NCI-H2171 (cell line): ENCODE measurements at regions not wholly inside any gene's neighbourhood (a gene's known extent, or its start where the extent isn't known, plus 50 kb on each side); places are given as distances from the start of the nearest gene placed in this dataset.

Source experiments
- DNase-seq: peaks from one replicate; lab custom pipeline; 2025; lab: John Stamatoyannopoulos, UW

GRCh38 chr22:27205492-27206373, 548.3 kb downstream of the MIAT start:
- DNase-seq, result no peak

GRCh38 chr22:27206374-27207133, 549.2 kb downstream of the MIAT start:
- DNase-seq, result no peak

- no peak for DNase-seq
Observed at GRCh38 chr22:27207266-27207665, 549.9 kb downstream of the MIAT start.

GRCh38 chr22:27207907-27208306, 550.5 kb downstream of the MIAT start:
- DNase-seq, result peak; percentile 50

GRCh38 chr22:27210111-27210730, 552.8 kb downstream of the MIAT start:
- no peak for DNase-seq

GRCh38 chr22:27212102-27212501, 554.7 kb downstream of the MIAT start:
- DNase-seq, result no peak

- peak; percentile 56 for DNase-seq
Observed at GRCh38 chr22:27212617-27213177, 555.3 kb downstream of the MIAT start.

GRCh38 chr22:27213294-27213693, 555.9 kb downstream of the MIAT start:
- no peak for DNase-seq

- DNase-seq, result no peak
Observed at GRCh38 chr22:27213766-27214581, 556.6 kb downstream of the MIAT start.

- no peak for DNase-seq
Observed at GRCh38 chr22:27214691-27215090, 557.3 kb downstream of the MIAT start.

GRCh38 chr22:27215871-27216270, 558.5 kb downstream of the MIAT start:
- DNase-seq, result no peak

GRCh38 chr22:27216444-27216843, 559.1 kb downstream of the MIAT start:
- DNase-seq, result no peak

GRCh38 chr22:27217154-27217553, 559.8 kb downstream of the MIAT start:
- no peak for DNase-seq

GRCh38 chr22:27218012-27218920, 560.9 kb downstream of the MIAT start:
- no peak for DNase-seq

- DNase-seq, result no peak
Observed at GRCh38 chr22:27219036-27219435, 561.6 kb downstream of the MIAT start.

- no peak for DNase-seq
Observed at GRCh38 chr22:27220339-27220738, 563.0 kb downstream of the MIAT start.

- no peak for DNase-seq
Observed at GRCh38 chr22:27222178-27222577, 564.8 kb downstream of the MIAT start.

- DNase-seq, result no peak
Observed at GRCh38 chr22:27223317-27224177, 566.2 kb downstream of the MIAT start.
